ENCODE measurements at regions not wholly inside any gene's neighbourhood (a gene's known extent, or its start where the extent isn't known, plus 50 kb on each side); places are given as distances from the start of the nearest gene placed in this dataset.

DNA sequence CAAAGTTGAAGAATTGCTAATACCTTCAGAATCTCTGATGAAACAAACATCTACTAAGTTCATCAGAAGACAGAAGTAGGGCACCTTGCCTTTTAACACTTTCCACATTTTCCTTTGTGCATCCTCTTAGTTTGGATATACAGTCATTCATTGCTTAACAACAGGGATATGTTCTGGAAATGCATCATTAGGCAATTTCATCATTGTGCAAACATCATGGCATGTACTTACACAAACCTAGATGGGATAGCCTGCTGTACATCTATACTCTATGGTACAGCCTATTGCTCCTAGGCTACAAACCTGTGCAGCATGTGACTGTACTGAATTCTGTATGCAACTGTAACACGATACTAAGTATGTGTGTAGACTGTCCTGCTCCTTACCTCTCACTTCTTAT, 169.8 kb downstream of the SUCLA2 start:
- TF ChIP-seq CTCF (IDR thresholded peaks at IDR 0.05) (no peak), POLR2A (IDR thresholded peaks at IDR 0.05) (no peak), POLR2AphosphoS5 (IDR thresholded peaks at IDR 0.05; ENCODE audit: insufficient read depth in 1 of 2, low read depth in 1 of 2) (no peak)

Data from vagina (tissue), 2 donors.